Stimulated activated CD8-positive, alpha-beta memory T cell treated with anti-CD3 and anti-CD28 coated beads, Interleukin-12 subunit alpha, Interleukin-12 subunit beta, amount 100 ng/mL, for 1 hour (primary cell): ENCODE measurements at regions not wholly inside any gene's neighbourhood (a gene's known extent, or its start where the extent isn't known, plus 50 kb on each side); places are given as distances from the start of the nearest gene placed in this dataset.
"Not testable (repeated sequence)": the region's sequence is repeated elsewhere in the genome, so short reads cannot be mapped to it uniquely, and the experiment has no call there.

ENCODE experiments used
- DNase-seq: peaks from one replicate; pipeline ENCODE4 v3.0.0-alpha.2; 2020; ENCODE audit warnings: low read depth

DNA sequence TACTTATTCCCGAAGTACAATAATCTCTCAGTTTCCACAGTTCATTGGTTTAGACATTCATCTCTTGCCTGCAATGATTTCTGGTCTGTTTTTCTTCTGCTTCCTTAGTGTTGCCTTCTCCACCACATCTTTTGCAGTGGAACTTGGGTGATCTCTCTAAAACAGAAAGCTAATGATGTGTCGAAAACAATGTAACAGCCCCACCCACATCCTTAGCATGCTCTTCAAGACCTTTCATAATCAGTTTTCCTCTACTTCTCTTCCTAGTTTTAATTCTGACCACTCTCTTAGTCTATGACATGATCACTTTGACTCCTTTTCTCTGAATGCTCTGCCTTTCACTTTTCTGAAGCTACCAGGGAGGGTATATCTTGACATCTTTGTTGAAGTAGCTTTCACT is 1007.9 kb upstream of the CITED2 start:
- no peak for DNase-seq

DNA sequence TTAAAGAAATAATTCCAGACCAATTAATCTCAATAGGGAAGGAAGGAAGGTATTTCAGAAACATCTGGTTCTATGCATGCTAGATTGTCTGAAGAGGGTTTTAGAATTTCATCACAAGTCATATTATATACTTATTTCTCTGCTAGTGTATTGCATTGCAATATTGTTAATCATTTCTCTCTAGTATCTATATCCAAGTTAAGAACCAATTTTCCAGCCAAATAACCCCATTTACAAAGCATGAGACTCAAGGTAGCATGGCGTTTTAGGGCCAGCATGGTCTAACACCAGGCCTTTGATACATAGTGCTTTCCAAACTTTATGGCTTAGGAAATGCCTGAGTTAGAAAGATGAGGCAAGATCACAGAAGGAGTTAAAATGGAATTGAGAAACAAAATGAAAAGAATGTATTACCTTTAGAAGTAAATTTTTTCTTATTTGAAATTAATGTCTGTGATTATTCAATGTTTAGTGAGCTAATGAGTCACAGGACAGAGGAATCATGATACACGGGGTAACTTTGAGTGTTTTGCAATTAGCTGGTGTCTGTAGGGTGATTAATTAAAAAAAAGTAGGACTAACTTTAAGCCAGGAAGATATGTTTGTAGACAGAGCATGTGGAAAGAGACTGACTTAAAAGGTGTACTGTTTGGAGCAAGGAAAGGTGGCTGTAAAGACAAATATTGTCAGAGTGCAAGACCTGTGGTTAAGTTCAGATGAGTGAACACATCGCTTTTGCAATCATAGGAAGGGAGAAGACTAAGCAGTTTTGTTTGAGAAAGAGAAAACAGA is 1006.2 kb upstream of the CITED2 start:
- DNase-seq: no peak

DNA sequence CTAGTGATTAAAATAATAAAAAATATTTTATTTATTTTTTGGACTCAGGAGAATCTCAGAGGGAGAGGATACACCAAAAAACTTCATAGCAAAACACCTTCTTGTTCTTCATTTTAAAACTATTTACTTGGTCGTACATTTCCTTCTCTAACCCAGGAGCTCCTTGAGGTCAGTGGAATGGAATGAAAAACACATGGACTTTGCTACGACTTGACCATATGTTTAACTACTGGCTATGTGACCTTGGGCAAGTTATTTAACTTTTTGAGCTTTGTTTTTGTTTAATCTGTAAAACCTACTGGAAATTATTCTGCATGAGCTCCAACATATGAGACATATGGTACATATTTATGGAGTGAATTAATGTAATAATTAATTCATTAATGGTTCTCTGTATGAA is 1005.5 kb upstream of the CITED2 start:
- DNase-seq: no peak

DNA sequence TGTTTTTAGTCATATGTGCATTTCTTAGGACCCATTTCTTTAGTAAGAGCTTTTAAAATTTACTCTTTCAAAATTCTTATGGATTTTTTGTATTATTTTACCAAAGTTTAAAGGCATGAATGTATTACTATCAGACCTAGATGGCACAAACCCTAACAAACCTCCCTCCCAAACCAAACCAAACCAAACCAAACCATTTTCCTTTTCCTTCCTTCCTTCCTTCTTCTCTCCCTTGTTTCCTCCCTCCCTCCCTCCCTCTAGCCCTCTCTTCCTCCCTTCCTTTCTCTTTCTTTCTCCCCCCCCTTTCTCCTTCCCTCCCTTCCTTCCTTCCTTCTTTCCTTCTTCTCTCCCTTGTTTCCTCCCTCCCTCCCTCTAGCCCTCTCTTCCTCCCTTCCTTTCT is 1001.8 kb upstream of the CITED2 start:
- no peak for DNase-seq

DNA sequence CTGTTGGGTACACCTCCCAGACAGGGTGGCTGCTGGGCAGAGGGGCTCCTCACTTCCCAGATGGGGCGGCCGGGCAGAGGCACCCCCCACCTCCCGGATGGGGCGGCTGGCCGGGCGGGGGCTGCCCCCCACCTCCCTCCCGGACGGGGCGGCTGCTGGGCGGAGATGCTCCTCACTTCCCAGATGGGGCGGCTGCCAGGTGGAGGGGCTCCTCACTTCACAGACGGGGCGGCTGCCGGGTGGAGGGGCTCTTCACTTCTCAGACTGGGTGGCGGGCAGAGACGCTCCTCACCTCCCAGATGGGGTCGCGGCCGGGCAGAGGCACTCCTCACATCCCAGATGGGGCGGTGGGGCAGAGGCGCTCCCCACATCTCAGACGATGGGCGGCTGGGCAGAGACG is 999.3 kb upstream of the CITED2 start:
- not testable (repeated sequence) for DNase-seq

DNA sequence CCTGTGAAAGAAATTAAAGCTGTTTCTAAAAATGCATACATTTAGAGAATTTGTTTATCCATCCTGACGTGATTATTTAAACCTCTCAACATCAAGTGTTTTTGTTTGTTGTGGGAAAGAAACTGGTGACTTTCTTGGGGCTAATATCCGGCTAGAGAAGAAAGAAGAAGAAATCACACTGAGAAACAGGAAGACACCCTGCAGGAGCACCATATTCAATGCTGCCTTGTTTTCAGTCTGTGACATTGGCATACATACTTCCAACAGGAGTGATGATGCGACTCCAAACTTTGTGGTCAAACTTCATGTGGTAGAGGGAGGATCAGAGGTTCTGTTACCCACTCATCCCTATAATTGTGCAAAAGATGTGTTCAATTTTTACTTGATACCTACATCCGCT is 997.6 kb upstream of the CITED2 start:
- no peak for DNase-seq

DNA sequence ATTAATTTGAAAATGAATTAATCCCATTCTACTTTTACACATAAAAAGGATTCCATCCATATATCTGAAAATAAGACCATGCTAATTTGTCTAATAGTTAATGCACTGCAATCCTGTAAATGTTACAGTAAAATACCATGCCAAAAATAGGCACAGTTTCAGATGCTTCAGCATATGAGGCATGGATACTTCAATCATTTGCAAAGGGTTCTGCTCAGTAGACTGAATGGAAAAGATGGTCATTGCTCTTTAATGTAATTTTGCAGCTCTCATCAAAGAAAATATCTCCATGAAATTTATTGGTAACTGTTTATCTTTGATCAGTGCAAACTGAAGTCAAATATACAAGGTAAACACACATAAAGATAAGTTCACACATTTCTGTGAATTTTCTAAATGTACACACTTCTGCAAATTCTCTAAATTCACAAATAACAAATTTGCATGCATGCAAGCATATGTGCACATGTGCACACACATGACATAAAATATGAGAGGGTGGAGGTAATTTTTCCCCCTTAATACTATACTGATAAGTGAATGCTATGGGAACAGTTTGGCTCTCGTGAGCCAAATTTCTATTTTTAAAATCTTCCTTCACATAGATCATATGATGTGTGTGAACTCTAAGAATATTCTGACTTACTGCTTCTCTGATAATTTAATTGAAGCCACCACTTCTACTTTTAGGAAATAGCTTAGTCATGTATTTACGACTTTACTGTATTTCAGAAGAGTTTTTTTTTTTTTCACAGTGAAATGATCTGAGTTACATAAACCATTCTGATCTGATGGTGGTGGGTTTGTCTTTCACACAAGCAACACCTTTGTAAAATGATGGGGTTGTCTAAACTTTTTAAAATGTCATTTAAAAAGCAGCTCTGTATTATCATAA is 996.8 kb upstream of the CITED2 start:
- no peak for DNase-seq

DNA sequence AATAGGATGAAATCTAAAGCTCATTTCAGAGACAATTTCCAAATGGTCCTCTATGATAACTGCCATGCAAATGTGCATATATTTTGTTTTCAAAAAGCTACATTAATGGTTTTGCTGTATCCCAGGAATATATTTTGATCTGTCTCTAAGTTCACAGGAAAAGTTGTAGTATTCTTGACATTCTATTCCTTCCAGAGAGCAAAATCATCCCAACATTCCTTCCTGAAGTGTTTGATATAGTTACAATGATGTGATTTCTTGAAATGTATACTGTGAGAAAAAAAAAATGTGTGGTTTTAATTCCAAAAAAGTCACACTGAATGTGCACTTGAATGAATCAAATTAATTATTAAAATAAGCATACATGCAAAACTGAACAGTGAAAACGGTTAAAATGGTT is 996.0 kb upstream of the CITED2 start:
- no peak for DNase-seq

DNA sequence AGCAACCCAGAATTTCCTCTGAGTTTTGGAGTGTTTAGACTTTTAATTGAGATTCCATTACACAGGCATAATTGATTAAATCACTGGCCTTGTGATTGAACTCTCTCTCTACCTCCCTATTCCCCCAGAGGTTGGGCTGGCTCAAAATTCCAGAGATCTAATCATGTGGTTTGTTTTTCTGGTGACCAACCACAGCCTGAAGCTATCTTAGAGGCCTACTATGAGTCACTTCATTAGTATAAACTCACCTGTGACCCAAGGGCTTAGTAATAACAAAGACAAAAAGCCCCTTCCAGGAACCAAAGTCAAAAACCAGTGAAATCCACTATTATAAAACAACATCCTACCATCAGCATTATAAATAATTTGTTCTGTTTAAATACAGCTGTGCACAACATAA is 992.5 kb upstream of the CITED2 start:
- DNase-seq: no peak

DNA sequence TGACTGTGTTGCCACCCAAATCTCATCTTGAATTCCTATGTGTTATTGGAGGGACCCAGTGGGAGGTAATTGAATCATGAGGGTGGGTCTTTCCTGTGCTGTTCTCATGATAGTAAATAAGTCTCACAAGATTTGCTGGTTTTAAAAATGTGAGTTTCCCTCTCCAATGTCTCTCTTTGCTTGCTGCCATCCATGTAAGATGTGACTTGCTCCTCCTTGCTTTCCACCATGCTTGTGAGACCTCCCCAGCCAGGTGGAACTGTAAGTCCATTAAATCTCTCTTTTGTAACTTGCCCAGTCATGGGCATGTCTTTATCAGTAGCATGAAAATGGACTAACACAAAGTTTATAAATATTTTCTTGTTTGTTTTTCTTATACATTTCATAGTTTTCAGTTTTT is 990.5 kb upstream of the CITED2 start:
- no peak for DNase-seq

DNA sequence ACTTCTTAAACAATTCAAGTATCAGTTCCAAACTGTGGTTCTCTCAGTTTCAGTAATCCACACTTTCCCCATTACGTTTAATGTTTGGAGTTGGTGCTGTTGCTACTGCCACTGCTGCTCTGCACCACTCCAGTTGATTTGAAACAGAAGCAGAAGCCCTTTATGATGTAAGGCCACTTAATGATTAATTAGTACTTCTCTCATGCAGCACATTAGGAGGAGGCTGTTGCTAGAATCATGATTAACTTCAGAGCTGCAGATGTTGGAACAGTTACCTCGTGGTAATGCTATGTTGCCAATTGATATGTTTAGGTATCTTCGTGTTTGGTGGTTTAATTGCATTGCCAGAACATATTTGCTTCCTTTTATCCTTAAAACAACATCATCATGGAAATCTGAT is 986.2 kb upstream of the CITED2 start:
- DNase-seq: no peak

DNA sequence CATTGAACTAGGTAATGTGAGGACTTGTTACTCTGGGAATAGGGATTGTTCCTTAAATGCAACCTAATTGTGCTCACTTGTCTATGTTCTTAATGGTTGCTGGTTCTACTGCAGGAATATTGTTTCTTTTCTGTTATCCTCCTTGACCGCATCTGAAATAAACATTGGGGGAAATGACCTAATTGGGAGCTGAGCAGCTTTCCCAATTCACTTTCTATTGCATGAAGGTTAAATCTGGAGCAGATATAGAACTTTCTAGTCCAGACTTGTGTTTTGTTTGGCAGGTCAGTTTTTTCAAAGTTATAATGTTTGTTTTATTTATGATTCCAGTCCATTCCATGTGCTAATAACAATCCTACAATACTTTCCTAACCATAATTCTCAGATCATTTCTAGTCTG is 981.0 kb upstream of the CITED2 start:
- no peak for DNase-seq

DNA sequence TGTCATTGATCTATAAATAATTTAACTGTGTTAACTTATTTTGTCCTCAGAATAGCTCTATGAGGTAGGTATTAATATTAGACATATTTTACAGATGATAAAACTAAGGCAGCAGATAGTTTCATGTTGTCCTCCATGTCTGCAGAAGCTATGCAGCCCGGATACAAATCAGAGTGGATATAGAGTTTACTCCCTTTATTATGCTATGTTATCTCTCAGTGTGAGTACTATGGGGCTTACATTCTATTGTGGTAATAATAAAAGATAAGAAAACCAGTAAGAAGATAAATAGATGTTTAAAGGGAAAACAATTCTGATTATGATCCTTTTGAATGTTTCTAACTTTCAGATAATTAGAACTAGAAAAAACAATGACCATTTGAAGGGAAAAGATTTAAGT is 979.8 kb upstream of the CITED2 start:
- no peak for DNase-seq

DNA sequence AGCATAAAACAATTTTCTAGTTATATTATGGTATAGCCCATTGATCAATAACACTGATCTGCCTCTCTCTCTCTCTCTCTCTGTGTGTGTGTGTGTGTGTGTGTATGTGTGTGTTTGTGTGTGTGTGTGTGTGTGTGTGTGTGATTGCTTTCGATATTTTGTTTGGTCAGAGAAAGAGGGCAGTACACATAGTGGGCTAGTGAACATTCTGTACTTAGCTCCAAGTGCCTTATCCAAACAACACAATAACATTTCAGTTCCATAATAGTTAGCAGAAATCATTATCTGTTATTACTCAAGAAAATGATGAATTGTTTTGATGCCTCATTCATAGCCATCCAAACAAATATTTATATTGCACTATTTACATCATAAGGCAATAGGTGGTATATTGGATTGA is 979.1 kb upstream of the CITED2 start:
- no peak for DNase-seq

DNA sequence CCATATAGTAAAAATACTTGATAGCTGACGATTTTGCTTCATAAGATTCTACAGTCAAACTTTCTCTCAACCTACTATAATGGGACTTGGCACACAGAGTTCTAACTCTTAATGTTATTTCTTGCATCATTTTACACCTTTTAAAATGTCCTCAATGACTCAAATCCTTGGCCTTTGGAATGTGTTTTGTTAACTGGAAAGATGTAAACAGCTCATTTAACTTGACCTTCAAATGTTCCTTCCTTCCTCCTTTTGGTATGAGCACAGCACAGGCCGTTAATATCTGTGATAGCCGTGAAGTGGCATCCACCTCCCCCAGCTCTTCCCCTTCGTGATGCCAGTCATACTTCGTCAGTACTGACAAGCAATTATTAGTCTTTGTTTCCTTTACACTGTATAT is 972.0 kb upstream of the CITED2 start:
- DNase-seq: no peak

DNA sequence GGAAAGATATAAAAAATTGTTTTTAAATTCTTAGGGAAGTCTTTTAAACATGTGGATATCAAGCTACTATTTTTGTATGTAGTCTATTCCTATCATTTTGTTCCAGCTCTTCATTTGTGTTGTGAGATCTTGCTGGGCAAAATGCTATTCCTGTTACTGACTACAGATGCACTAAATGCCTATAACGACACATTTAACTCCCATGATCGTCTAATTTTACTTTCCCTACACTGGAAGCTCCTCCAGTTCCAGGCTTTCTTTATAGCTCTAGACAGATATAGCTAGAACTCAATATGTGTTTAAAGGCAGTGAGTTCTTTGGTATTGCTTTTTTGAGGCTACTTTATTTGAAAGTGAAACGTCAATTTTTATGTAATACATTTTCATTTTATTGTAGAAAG is 971.5 kb upstream of the CITED2 start:
- no peak for DNase-seq

DNA sequence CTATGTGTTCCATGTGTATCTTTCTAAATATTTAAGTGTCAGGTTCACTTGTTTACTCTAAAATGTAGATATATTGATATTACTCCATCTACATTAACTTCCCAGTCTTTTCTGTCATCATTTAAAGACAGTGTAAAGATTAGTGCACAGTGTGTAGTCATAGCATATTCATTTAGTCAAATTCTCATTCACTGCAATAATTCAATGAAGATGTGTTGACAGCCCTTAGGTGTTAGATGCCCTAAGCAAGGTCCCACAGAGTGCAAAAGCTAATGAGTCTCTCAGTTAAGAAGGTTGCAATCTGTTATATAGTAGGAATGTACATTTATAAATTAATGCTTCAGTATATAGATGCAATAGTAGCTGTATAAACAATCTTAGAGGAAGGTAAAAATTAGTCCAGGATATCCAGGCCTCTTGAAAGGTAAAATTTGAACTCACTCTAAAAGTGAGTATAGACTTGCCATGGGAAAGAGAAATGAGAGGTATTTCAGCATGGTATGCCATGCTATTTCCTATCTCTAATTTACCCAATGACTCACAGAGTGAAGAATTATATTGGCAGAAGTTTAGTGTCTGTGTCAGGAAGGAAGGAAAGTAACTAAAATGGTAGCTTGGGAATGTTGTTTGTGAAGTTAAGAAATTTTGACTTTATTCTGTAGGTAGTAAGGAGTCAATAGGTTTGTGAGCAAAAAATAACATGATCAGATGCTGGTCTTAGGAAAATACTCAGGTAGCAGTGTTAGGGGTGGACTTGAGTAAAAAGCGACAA is 969.9 kb upstream of the CITED2 start:
- DNase-seq: no peak

DNA sequence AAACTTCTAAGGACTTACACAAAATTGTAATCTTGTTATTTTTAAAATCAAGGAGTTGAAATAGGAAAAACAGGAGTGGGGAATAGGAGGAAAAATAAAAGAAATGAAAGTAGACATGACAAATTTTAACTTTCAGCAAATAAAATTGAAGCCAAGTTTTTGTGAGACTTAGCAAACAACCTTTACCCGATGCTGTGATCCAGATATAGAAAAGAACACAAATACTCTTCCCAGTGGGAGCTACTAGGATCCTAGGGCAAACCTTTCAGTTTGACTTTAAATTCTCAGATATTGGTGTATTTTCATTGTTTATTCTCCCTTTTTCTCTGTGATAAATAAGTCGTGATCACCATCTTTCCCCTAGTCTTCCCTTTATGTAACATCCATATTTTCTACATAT is 968.7 kb upstream of the CITED2 start:
- DNase-seq: no peak

DNA sequence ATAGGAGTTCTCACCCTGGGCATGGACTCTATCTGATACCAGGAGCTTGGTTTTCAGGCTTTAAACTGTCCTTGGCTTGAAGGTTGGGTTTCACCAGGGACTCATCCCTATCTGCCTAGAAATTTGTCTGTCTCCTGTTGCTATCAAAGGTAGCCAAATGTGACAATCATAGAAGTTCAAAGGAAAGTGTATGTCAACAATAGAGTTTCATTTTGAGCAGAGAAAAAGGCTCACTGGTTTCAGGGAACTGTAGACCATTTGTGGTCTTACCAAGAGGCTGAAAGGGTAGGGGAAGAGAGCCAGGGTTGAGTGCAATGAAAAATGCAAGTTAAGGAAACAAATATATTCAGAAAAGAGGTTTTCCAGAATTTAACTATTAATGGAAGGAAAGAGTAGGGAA is 966.8 kb upstream of the CITED2 start:
- DNase-seq: no peak

DNA sequence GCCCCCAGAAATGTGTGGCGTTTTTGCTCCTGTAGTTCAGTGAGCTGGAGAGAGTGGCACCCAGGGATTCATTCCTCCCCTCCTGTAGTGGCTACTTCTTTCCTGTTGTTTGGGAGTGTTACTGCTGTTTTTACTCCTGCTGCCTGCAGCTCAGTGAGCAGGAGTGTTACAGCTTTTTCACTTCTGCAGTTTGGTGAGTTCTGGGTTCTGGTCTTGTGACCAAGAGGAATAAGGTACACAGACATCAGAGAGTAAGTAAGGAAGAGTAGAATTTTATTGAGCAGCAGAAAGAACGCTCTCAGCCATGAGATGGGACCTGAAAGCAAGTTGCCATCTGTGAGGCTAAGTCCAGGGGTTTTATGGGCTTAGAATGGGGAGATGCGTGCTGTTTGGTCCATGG is 966.3 kb upstream of the CITED2 start:
- DNase-seq: no peak

DNA sequence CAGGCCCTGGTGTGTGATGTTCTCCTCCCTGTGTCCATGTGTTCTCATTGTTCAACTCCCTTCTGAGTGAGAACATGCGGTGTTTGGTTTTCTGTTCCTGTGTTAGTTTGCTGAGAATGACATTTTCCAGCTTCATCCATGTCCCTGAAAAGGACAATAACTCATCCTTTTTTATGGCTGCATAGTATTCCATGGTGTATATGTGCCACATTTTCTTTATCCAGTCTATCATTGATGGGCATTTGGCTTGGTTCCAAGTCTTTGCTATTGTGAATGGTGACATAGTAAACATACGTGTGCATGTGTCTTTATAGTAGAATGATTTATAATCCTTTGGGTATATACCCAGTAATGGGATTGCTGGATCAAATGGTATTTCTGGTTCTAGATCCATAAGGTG is 964.6 kb upstream of the CITED2 start:
- DNase-seq: not testable (repeated sequence)

DNA sequence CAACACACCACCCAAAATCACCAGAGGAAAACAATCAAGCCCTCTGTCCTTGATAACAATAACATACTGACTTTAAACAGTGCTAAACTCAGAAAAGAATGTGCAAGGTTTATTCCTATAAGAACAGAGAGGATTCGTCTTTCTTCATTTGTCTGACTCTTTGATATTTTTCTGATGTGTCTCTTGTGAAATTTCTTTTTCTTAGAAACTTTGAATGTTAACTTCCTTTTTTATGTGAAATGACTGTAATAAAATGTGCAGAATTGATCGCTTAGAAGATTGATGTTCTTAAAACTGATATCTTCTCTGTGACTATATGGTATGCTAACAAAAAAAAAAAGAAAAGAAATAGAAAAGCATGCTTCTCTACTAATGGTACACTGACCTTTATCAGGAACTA is 947.4 kb upstream of the CITED2 start:
- DNase-seq: no peak
